SK-N-SH (cell line): ENCODE measurements at regions not wholly inside any gene's neighbourhood (a gene's known extent, or its start where the extent isn't known, plus 50 kb on each side); places are given as distances from the start of the nearest gene placed in this dataset.

Experiments used
- CTCF ChIA-PET: fragments of 300-600, 350-600 bp; formaldehyde crosslinking; extraction: SDS; loops from one replicate; lab custom pipeline; 2021; lab: Yijun Ruan, JAX
- POLR2A ChIA-PET: fragments of 350-600 bp; sonication (Branson Sonifier 250); formaldehyde crosslinking; extraction: SDS; loops from one replicate; lab custom pipeline; 2020; ENCODE audit warnings: antibody characterized with exemption, inconsistent platforms; lab: Yijun Ruan, JAX
- DNase-seq: peaks from one replicate; pipeline ENCODE4 v3.0.0; 2012
- H2AFZ ChIP-seq: fragments of 200-600 bp; sonication (generic); 2 replicates; pipeline ENCODE4 v1.8.1; 2016; ENCODE audit warnings: antibody characterized with exemption, mild to moderate bottlenecking, low read depth
- H3F3A ChIP-seq: fragments of 200-600 bp; sonication (generic); replicated peaks from 2 replicates; pipeline ENCODE3; 2016; ENCODE audit warnings: antibody characterized with exemption, mild to moderate bottlenecking; ENCODE audit not compliant: insufficient read depth
- H3K27ac ChIP-seq, 2 experiments: fragments of 200-500 bp in 1 of 2; fragments of 200-600 bp in 1 of 2; sonication (Bioruptor generic) in 1 of 2; sonication (generic), shearing (Covaris generic) in 1 of 2; 2 replicates each; pipeline versions ENCODE4 v1.5.1 to v1.6.1; 2014 to 2016; ENCODE audit warnings: low read depth in 2 of 2, inconsistent platforms in 1 of 2, low read length in 1 of 2, mild to moderate bottlenecking in 1 of 2, mixed read lengths in 1 of 2
- H3K27me3 ChIP-seq: fragments of 200-600 bp; sonication (generic), shearing (Covaris generic); 2 replicates; pipeline ENCODE4 v1.6.1; 2016; ENCODE audit warnings: mixed run types; ENCODE audit not compliant: insufficient read depth
- H3K36me3 ChIP-seq, 2 experiments: fragments of 200-500 bp in 1 of 2; fragments of 200-600 bp in 1 of 2; sonication (Bioruptor generic) in 1 of 2; sonication (generic) in 1 of 2; replicated peaks in 1 of 2; 2 replicates each; pipeline versions ENCODE3 to v1.5.1; 2014 to 2016; ENCODE audit warnings: low read length in 1 of 2, mild to moderate bottlenecking in 1 of 2; ENCODE audit not compliant: insufficient read depth in 2 of 2, control insufficient read depth in 1 of 2
- H3K4me1 ChIP-seq, 2 experiments: fragments of 200-500 bp in 1 of 2; fragments of 200-600 bp in 1 of 2; sonication (Bioruptor generic) in 1 of 2; sonication (generic), shearing (Covaris generic) in 1 of 2; 2 replicates each; pipeline versions ENCODE4 v1.5.1 to v1.6.1; 2014 to 2016; ENCODE audit warnings: low read depth in 1 of 2, low read length in 1 of 2, mixed run types in 1 of 2; ENCODE audit not compliant: insufficient read depth in 2 of 2, control insufficient read depth in 1 of 2
- H3K4me2 ChIP-seq: fragments of 200-600 bp; sonication (generic), shearing (Covaris generic); 2 replicates; pipeline ENCODE4 v1.6.1; 2017; ENCODE audit warnings: mixed run types
- H3K4me3 ChIP-seq, 2 experiments: fragments of 200-500 bp in 1 of 2; fragments of 200-600 bp in 1 of 2; sonication (Bioruptor generic) in 1 of 2; sonication (generic), shearing (Covaris generic) in 1 of 2; 2 replicates each; pipeline versions ENCODE4 v1.5.1 to v1.8.1; 2014 to 2016; ENCODE audit warnings: low read depth in 2 of 2, inconsistent platforms in 1 of 2, low read length in 1 of 2, mild to moderate bottlenecking in 1 of 2, mixed read lengths in 1 of 2, moderate library complexity in 1 of 2
- H3K79me2 ChIP-seq: fragments of 200-600 bp; sonication (generic); 2 replicates; pipeline ENCODE4 v1.8.1; 2017; ENCODE audit warnings: mild to moderate bottlenecking; ENCODE audit not compliant: insufficient read depth
- H3K9ac ChIP-seq: fragments of 200-600 bp; sonication (generic); 2 replicates; pipeline ENCODE4 v1.6.1; 2017; ENCODE audit warnings: mixed run types
- H3K9me2 ChIP-seq: fragments of 200-600 bp; sonication (generic); 2 replicates; pipeline ENCODE4 v1.6.1; 2017; ENCODE audit warnings: mixed run types
- H3K9me3 ChIP-seq: fragments of 200-600 bp; sonication (generic); 2 replicates; pipeline ENCODE4 v1.6.1; 2017; ENCODE audit warnings: mixed run types, mild to moderate bottlenecking, moderate library complexity
- H4K20me1 ChIP-seq: fragments of 200-600 bp; sonication (generic); 2 replicates; pipeline ENCODE4 v1.6.1; 2017; ENCODE audit warnings: mild to moderate bottlenecking, mixed run types; ENCODE audit not compliant: insufficient read depth
- EP300 ChIP-seq, 2 experiments: IDR thresholded peaks; 2 replicates each; pipeline versions ENCODE4 v1.4.0 to v1.6.1; 2012; ENCODE audit warnings: borderline replicate concordance in 1 of 2, low read depth in 1 of 2, low read length in 1 of 2
- IRF3 ChIP-seq: fragments of 150-350 bp; IDR thresholded peaks from 2 replicates; pipeline ENCODE4 v1.6.1; 2016; ENCODE audit warnings: mild to moderate bottlenecking, low read depth, low read length
- RAD21 ChIP-seq: IDR thresholded peaks from 2 replicates; pipeline ENCODE4 v1.6.1; 2012; ENCODE audit warnings: mild to moderate bottlenecking, low read length
- RFX5 ChIP-seq: IDR thresholded peaks from 2 replicates; pipeline ENCODE4 v1.6.1; 2012; ENCODE audit warnings: mild to moderate bottlenecking, improper control_type of control experiment, low read length
- SIN3A ChIP-seq: IDR thresholded peaks from 2 replicates; pipeline ENCODE4 v1.6.1; 2012; ENCODE audit warnings: low read depth, mild to moderate bottlenecking, low read length, moderate library complexity, borderline replicate concordance
- SMC3 ChIP-seq: IDR thresholded peaks from 2 replicates; pipeline ENCODE4 v1.6.1; 2012; ENCODE audit warnings: low read depth, low read length, improper control_type of control experiment
- TAF1 ChIP-seq: IDR thresholded peaks from 2 replicates; pipeline ENCODE4 v1.6.1; 2012; ENCODE audit warnings: low read depth, mild to moderate bottlenecking, low read length, moderate library complexity, borderline replicate concordance
- USF2 ChIP-seq: fragments of 150-350 bp; IDR thresholded peaks from 2 replicates; pipeline ENCODE4 v1.6.1; 2017; ENCODE audit warnings: antibody characterized with exemption, low read length, low read depth, borderline replicate concordance
- WGBS: methylation state at CpG from one replicate; pipeline ENCODE4 v1.1.6; 2017; ENCODE audit warnings: low lambda C conversion rate; 5-methylcytosine and 5-hydroxymethylcytosine counted together
- TF ChIP-seq, protein P1 (sequence below): IDR thresholded peaks from 2 replicates; pipeline ENCODE4 v1.4.0; 2012; ENCODE audit warnings: low read depth

DNA sequence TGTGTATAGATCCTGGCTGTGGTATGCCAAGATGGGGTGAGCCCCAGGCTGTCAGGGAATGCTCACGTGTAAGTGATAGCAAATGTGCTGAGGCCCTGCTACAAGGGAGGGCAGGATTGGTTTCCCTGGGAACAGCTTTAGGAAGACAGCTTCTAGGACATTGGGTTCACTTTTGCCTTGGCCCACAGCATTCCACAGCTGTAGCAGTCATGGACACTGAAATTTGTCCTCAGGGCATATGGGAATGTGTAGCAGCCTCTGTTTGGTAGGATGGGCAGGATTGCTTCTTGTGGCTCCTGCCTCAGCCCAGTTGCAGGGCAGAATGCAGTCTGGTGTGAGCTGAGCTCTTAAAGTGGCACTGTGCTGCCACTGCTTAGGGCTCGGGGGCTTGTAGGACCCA is 1061.7 kb upstream of the WWC1 start:
- Histone ChIP-seq H3K27me3 (no peaks in the 10 kb centered on the region), H3K27ac (no peak overlapping the region), H3K9ac (no peak overlapping the region), H2AFZ (no peak overlapping the region), H3F3A (peaks cover 10% of the 10 kb centered on the region), H3K9me3 (no peaks in the 10 kb centered on the region), H3K9me2 (no peaks in the 10 kb centered on the region), H4K20me1 (no peaks in the 10 kb centered on the region), H3K4me2 (no peak overlapping the region), H3K4me3 (no peak overlapping the region), H3K36me3 (no peaks in the 10 kb centered on the region), H3K79me2 (no peaks in the 10 kb centered on the region), H3K4me1 (peaks cover 0 to 10% of the 10 kb centered on the region in 2 experiments; a peak in 2 of 4 replicates)
- CTCF ChIA-PET, result no interaction called here
- POLR2A ChIA-PET, result no interaction called here
- no peak for DNase-seq
- no peak for TF ChIP-seq USF2
- no peak for TF ChIP-seq SIN3A
- no peak for TF ChIP-seq RFX5
- no peak for TF ChIP-seq EP300 (IDR thresholded peaks at IDR 0.05; ENCODE audit: borderline replicate concordance in 1 of 2, low read depth in 1 of 2, low read length in 1 of 2)
- TF ChIP-seq, protein P1, sequence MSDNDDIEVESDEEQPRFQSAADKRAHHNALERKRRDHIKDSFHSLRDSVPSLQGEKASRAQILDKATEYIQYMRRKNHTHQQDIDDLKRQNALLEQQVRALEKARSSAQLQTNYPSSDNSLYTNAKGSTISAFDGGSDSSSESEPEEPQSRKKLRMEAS, result no peak
- WGBS, result no CpG with 5 or more reads among the region's 2 CpGs

DNA sequence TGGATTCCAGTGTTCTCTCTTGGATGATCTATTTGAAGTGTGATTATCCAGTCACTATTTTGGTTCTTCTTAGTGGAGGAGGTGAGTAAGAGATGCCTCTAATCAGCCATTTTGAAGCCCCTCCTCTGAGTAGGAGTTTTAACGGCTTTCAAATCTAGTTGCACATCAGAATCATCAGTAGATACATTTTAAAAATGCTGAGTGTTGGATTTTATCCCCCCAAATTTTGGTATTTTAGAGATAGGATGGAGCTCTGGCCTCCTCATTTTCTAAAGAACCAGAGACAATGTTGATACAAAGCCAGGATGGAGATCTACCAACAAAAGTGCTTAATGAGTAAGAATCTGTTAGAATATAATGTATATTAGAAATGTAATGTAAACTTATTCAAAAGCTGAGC is 1061.0 kb upstream of the WWC1 start:
- no peaks in the 10 kb centered on the region for H3K27me3 ChIP-seq
- no peaks in the 10 kb centered on the region for H4K20me1 ChIP-seq
- no peak overlapping the region for H2AFZ ChIP-seq
- H3K27ac ChIP-seq, result no peak overlapping the region
- H3K36me3 ChIP-seq, result no peaks in the 10 kb centered on the region
- H3K4me3 ChIP-seq, result no peak overlapping the region
- CTCF ChIA-PET, result no interaction called here
- H3K9ac ChIP-seq, result no peak overlapping the region
- 25% methylated on average over 1 of the region's 1 CpG for WGBS
- no peak for DNase-seq
- no peaks in the 10 kb centered on the region for H3K9me2 ChIP-seq
- TF ChIP-seq IRF3, result no peak
- TF ChIP-seq USF2, result no peak
- TF ChIP-seq RAD21, result no peak
- no peak for TF ChIP-seq EP300 (IDR thresholded peaks at IDR 0.05; ENCODE audit: borderline replicate concordance in 1 of 2, low read depth in 1 of 2, low read length in 1 of 2)
- TF ChIP-seq TAF1, result no peak
- TF ChIP-seq SMC3, result no peak
- TF ChIP-seq, protein P1, result no peak
- no peaks in the 10 kb centered on the region for H3K9me3 ChIP-seq
- H3K79me2 ChIP-seq, result no peaks in the 10 kb centered on the region
- POLR2A ChIA-PET, result no interaction called here
- H3F3A ChIP-seq, result peaks cover 12% of the 10 kb centered on the region
- no peak overlapping the region for H3K4me2 ChIP-seq
- peaks cover 0 to 10% of the 10 kb centered on the region in 2 experiments; a peak in 2 of 4 replicates for H3K4me1 ChIP-seq
